Natural killer cell (primary cell): ENCODE measurements at regions not wholly inside any gene's neighbourhood (a gene's known extent, or its start where the extent isn't known, plus 50 kb on each side); places are given as distances from the start of the nearest gene placed in this dataset.

Experiments
- ATAC-seq, 3 donors: fragments of 150-1000 bp in 2 of 3; fragments of 200-7000 bp in 1 of 3; cut with Tn5 transposase; 1 replicate in 1 of 3; 2 replicates in 2 of 3; pipeline ENCODE4 v1.10.0; 2021; ENCODE audit warnings: mild to moderate bottlenecking in 2 of 3, moderate library complexity in 2 of 3
- DNase-seq, 2 donors: peaks; one replicate each; pipeline versions ENCODE4 v3.0.0 to v3.0.0-alpha.2; 2013 to 2021; ENCODE audit warnings: mixed read lengths in 1 of 2
- H3K27ac ChIP-seq: one replicate; pipeline ENCODE4 v1.5.1; 2013; ENCODE audit warnings: mild to moderate bottlenecking, low read length
- H3K27me3 ChIP-seq: one replicate; pipeline ENCODE4 v1.6.1; 2013; ENCODE audit warnings: low read length; ENCODE audit not compliant: control insufficient read depth, insufficient read depth
- H3K36me3 ChIP-seq: one replicate; pipeline ENCODE4 v1.6.1; 2013; ENCODE audit warnings: low read length; ENCODE audit not compliant: control insufficient read depth, insufficient read depth
- H3K4me1 ChIP-seq: one replicate; pipeline ENCODE4 v1.6.1; 2013; ENCODE audit warnings: low read length; ENCODE audit not compliant: control insufficient read depth, insufficient read depth
- H3K4me3 ChIP-seq: one replicate; pipeline ENCODE4 v1.5.1; 2013; ENCODE audit warnings: low read length
- H3K9me3 ChIP-seq: one replicate; pipeline ENCODE4 v1.6.1; 2013; ENCODE audit warnings: low read length; ENCODE audit not compliant: control insufficient read depth, insufficient read depth
- H3K27ac Mint-ChIP-seq, 2 donors: one replicate each; pipeline ENCODE4 v1.8.0; 2022; ENCODE audit warnings: mild to moderate bottlenecking in 2 of 2, mixed read lengths in 2 of 2, moderate library complexity in 1 of 2
- H3K27me3 Mint-ChIP-seq, 2 donors: one replicate each; pipeline ENCODE4 v1.8.0; 2022; ENCODE audit warnings: low read depth in 2 of 2, mixed read lengths in 2 of 2
- H3K36me3 Mint-ChIP-seq: one replicate; pipeline ENCODE4 v1.8.0; 2022; ENCODE audit warnings: mixed read lengths
- H3K4me1 Mint-ChIP-seq, 2 donors: one replicate each; pipeline ENCODE4 v1.8.0; 2022; ENCODE audit warnings: mixed read lengths in 2 of 2
- H3K4me3 Mint-ChIP-seq: one replicate; pipeline ENCODE4 v1.8.0; 2022; ENCODE audit warnings: mild to moderate bottlenecking, moderate library complexity, mixed read lengths
- H3K9me3 Mint-ChIP-seq, 2 donors: one replicate each; pipeline ENCODE4 v1.8.0; 2022; ENCODE audit warnings: mixed read lengths in 2 of 2
- WGBS: methylation state at CpG from one replicate; pipeline ENCODE4 v1.1.7; 2013; ENCODE audit warnings: missing lambda C conversion rate; ENCODE audit not compliant: insufficient coverage; 5-methylcytosine and 5-hydroxymethylcytosine counted together
- intact Hi-C: fragments of 100-400 bp; cut with micrococcal nuclease; formaldehyde crosslinking; loops from one replicate; pipeline ENCODE4 v1.14.2; 2022
- TF ChIP-seq, protein P1 (sequence below): fragments of 200-600 bp; IDR thresholded peaks from one replicate; pipeline ENCODE4 v1.8.0; 2022; ENCODE audit warnings: antibody characterized with exemption

DNA sequence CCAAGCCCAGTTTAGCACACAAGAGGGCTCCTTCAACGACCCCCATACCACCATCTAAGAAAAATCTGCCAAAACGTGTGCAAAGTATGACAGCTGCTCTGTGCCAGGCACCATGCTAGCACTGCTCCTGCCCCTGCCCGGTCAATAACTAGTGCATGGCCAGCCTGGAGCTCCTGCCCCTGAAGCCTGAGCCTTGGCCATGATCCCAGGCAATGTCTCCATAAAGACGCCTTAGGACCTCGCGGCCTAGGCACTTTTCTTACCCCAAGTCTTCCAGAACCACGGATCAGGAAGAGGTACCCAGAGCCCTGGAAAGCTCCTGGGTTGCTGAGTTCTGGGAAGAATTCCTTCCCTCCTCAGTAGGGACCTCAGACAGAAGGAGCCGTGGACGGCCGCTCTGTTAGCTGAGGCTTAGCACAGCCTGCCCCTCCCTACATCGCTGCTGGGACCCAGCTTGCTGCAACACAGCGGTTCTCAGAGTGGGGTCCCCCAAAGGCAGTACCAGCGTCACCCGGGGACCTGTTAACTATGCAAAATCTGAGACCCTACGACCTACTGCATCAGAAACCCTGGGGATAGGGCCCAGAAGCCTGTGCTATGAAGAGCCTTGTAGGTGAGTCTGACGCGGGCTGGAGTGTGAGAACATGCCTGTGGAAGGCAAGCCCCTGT, 117.8 kb upstream of the TWIST2 start:
- Histone ChIP-seq H3K27ac (no peak overlapping the region), H3K27me3 (no peaks in the 10 kb centered on the region), H3K4me1 (no peaks in the 10 kb centered on the region), H3K9me3 (no peaks in the 10 kb centered on the region), H3K4me3 (no peak overlapping the region), H3K36me3 (no peaks in the 10 kb centered on the region)
- Mint-ChIP-seq H3K4me1 (peaks cover 4 to 12% of the 10 kb centered on the region in 2 donors), H3K4me3 (no peak overlapping the region), H3K27ac (no peak overlapping the region), H3K9me3 (no peaks in the 10 kb centered on the region), H3K27me3 (peaks cover 8 to 20% of the 10 kb centered on the region in 2 donors), H3K36me3 (no peaks in the 10 kb centered on the region)
- intact Hi-C loops: no loop called here
- TF ChIP-seq, protein P1, sequence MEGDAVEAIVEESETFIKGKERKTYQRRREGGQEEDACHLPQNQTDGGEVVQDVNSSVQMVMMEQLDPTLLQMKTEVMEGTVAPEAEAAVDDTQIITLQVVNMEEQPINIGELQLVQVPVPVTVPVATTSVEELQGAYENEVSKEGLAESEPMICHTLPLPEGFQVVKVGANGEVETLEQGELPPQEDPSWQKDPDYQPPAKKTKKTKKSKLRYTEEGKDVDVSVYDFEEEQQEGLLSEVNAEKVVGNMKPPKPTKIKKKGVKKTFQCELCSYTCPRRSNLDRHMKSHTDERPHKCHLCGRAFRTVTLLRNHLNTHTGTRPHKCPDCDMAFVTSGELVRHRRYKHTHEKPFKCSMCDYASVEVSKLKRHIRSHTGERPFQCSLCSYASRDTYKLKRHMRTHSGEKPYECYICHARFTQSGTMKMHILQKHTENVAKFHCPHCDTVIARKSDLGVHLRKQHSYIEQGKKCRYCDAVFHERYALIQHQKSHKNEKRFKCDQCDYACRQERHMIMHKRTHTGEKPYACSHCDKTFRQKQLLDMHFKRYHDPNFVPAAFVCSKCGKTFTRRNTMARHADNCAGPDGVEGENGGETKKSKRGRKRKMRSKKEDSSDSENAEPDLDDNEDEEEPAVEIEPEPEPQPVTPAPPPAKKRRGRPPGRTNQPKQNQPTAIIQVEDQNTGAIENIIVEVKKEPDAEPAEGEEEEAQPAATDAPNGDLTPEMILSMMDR: no peak
- WGBS: 84% methylated on average over 17 of the region's 17 CpGs
- no peak for DNase-seq
- ATAC-seq: no peak

- Mint-ChIP-seq H3K36me3 (no peaks in the 10 kb centered on the region), H3K4me3 (no peak overlapping the region), H3K4me1 (peaks cover 4 to 12% of the 10 kb centered on the region in 2 donors), H3K27ac (no peak overlapping the region), H3K9me3 (no peaks in the 10 kb centered on the region), H3K27me3 (peaks cover 8 to 21% of the 10 kb centered on the region in 2 donors)
- 88% methylated on average over 2 of the region's 4 CpGs for WGBS
- TF ChIP-seq, protein P1: no peak
- ATAC-seq: no peak
- H3K4me3 ChIP-seq: no peak overlapping the region
- no peak overlapping the region for H3K27ac ChIP-seq
- no peaks in the 10 kb centered on the region for H3K4me1 ChIP-seq
- no peaks in the 10 kb centered on the region for H3K9me3 ChIP-seq
- intact Hi-C loops: no loop called here
- no peaks in the 10 kb centered on the region for H3K36me3 ChIP-seq
- no peak for DNase-seq
- no peaks in the 10 kb centered on the region for H3K27me3 ChIP-seq
Observed at GRCh38 chr2:238730881-238731280, 117.0 kb upstream of the TWIST2 start.

DNA sequence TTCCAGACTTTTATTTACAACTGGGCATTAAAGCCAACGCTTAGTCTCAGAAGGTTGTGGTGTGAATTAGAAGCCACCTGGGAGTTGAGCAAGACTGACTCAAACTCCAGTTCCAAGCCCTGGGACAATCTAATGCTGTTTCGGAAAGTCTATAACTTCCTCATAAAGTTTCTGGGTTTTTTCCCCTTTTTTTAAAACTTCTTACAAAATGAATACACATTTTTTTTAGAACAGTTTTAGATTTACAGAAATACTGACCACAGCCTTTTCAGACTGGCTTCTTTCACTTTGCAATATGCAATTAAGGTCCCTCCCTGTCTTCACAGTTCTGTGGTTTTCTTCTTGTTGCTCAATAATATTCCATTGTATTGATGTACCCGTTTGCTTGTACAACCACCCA, 115.9 kb upstream of the TWIST2 start:
- H3K27ac ChIP-seq: no peak overlapping the region
- no peaks in the 10 kb centered on the region for H3K36me3 Mint-ChIP-seq
- TF ChIP-seq, protein P1: no peak
- no peak overlapping the region for H3K4me3 Mint-ChIP-seq
- no peaks in the 10 kb centered on the region for H3K9me3 ChIP-seq
- no peak for DNase-seq
- no peaks in the 10 kb centered on the region for H3K4me1 ChIP-seq
- H3K9me3 Mint-ChIP-seq: no peaks in the 10 kb centered on the region
- no peak overlapping the region for H3K27ac Mint-ChIP-seq
- H3K36me3 ChIP-seq: no peaks in the 10 kb centered on the region
- intact Hi-C loops: no loop called here
- 74% methylated on average over 2 of the region's 3 CpGs for WGBS
- no peak overlapping the region for H3K4me3 ChIP-seq
- peaks cover 8 to 30% of the 10 kb centered on the region in 2 donors for H3K27me3 Mint-ChIP-seq
- H3K4me1 Mint-ChIP-seq: peaks cover 4 to 12% of the 10 kb centered on the region in 2 donors
- H3K27me3 ChIP-seq: no peaks in the 10 kb centered on the region
- ATAC-seq: peak in 1 of 3 donors; percentile 45

- Mint-ChIP-seq H3K27ac (no peak overlapping the region), H3K9me3 (no peaks in the 10 kb centered on the region), H3K36me3 (no peaks in the 10 kb centered on the region), H3K4me1 (no peaks in the 10 kb centered on the region), H3K27me3 (peaks cover 23 to 46% of the 10 kb centered on the region in 2 donors), H3K4me3 (no peak overlapping the region)
- no peak overlapping the region for H3K27ac ChIP-seq
- no peaks in the 10 kb centered on the region for H3K36me3 ChIP-seq
- DNase-seq: no peak
- 80% methylated on average over 6 of the region's 6 CpGs for WGBS
- TF ChIP-seq, protein P1: no peak
- H3K27me3 ChIP-seq: no peaks in the 10 kb centered on the region
- no peaks in the 10 kb centered on the region for H3K4me1 ChIP-seq
- no peak for ATAC-seq
- intact Hi-C loops: no loop called here
- no peaks in the 10 kb centered on the region for H3K9me3 ChIP-seq
- no peak overlapping the region for H3K4me3 ChIP-seq
Observed at GRCh38 chr2:238738917-238739316, 109.0 kb upstream of the TWIST2 start.
